WTC11 (cell line): ENCODE measurements at regions not wholly inside any gene's neighbourhood (a gene's known extent, or its start where the extent isn't known, plus 50 kb on each side); places are given as distances from the start of the nearest gene placed in this dataset.

ENCODE experiments used
- CBFB ChIP-seq: sonication (generic); formaldehyde crosslinking; IDR thresholded peaks from 2 replicates; pipeline ENCODE4 v1.8.1; 2022; ENCODE audit warnings: mild to moderate bottlenecking, low read depth, missing genetic modification reagents
- ESRRA ChIP-seq: sonication (generic); formaldehyde crosslinking; IDR thresholded peaks from 2 replicates; pipeline ENCODE4 v1.8.1; 2022; ENCODE audit warnings: mild to moderate bottlenecking, missing genetic modification reagents, borderline replicate concordance
- ETV6 ChIP-seq: sonication (generic); formaldehyde crosslinking; IDR thresholded peaks from 2 replicates; pipeline ENCODE4 v1.8.1; 2022; ENCODE audit warnings: mild to moderate bottlenecking, missing genetic modification reagents
- NR3C1 ChIP-seq: sonication (generic); formaldehyde crosslinking; conservative IDR thresholded peaks from 2 replicates; pipeline ENCODE4 v1.8.1; 2023; ENCODE audit warnings: low read depth, mild to moderate bottlenecking, missing genetic modification reagents
- SOX15 ChIP-seq: fragments of 250-450 bp; sonication (Bioruptor Pico); IDR thresholded peaks from 2 replicates; pipeline ENCODE4 v1.9.0; 2021; ENCODE audit warnings: mild to moderate bottlenecking
- SP1 ChIP-seq: sonication (generic); formaldehyde crosslinking; conservative IDR thresholded peaks from 2 replicates; pipeline ENCODE4 v1.8.1; 2022; ENCODE audit warnings: missing genetic modification reagents
- TCF7 ChIP-seq: sonication (generic); formaldehyde crosslinking; IDR thresholded peaks from 2 replicates; pipeline ENCODE4 v1.8.0; 2022; ENCODE audit warnings: mild to moderate bottlenecking, low read depth, missing genetic modification reagents, moderate library complexity
- TP53 ChIP-seq: sonication (generic); formaldehyde crosslinking; IDR thresholded peaks from 2 replicates; pipeline ENCODE4 v1.8.1; 2023; ENCODE audit warnings: mild to moderate bottlenecking, missing genetic modification reagents
- ZNF121 ChIP-seq: sonication (generic); formaldehyde crosslinking; IDR thresholded peaks from 2 replicates; pipeline ENCODE4 v1.8.0; 2023; ENCODE audit warnings: missing genetic modification reagents
- TF ChIP-seq, protein P1 (sequence below): sonication (generic); formaldehyde crosslinking; conservative IDR thresholded peaks from 2 replicates; pipeline ENCODE4 v1.8.1; 2022; ENCODE audit warnings: mild to moderate bottlenecking, missing genetic modification reagents
- TF ChIP-seq, protein P2 (sequence below): fragments of 200-600 bp; IDR thresholded peaks from 2 replicates; pipeline ENCODE4 v1.8.0; 2022; ENCODE audit warnings: antibody characterized with exemption
- TF ChIP-seq, protein P3 (sequence below): sonication (generic); formaldehyde crosslinking; IDR thresholded peaks from 2 replicates; pipeline ENCODE4 v1.8.0; 2022; ENCODE audit warnings: mild to moderate bottlenecking, missing genetic modification reagents
- TF ChIP-seq, protein P4 (sequence below): sonication (generic); formaldehyde crosslinking; IDR thresholded peaks from 2 replicates; pipeline ENCODE4 v1.8.0; 2022; ENCODE audit warnings: mild to moderate bottlenecking, missing genetic modification reagents
- TF ChIP-seq, protein P5 (sequence below): sonication (generic); formaldehyde crosslinking; IDR thresholded peaks from 2 replicates; pipeline ENCODE4 v1.8.1; 2023; ENCODE audit warnings: mild to moderate bottlenecking, missing genetic modification reagents, borderline replicate concordance

DNA sequence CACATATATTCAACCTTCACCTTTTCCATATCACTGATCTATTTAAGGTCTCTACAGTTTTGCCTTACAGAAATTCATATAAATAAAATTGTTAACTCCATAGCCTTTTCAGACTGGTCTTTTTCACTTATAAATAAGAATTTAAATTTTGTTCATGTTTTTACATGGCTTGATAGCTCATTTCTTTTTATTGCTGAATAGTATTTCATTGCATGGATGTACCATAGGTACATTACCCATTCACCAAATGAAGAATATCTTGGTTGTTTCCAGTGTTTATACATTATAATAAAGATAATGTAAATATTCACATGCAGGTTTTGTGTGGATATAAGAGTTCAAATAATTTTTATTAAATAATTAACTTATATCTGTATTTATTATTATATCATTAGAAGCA, 1765.0 kb downstream of the OTOL1 start:
- TF ChIP-seq ZNF121 (no peak), TCF7 (CRISPR knock-in tag) (no peak), NR3C1 (CRISPR knock-in tag) (no peak), TP53 (CRISPR knock-in tag) (no peak), CBFB (CRISPR knock-in tag) (no peak), SP1 (no peak), SOX15 (CRISPR knock-in tag) (no peak), ESRRA (CRISPR knock-in tag) (no peak), ETV6 (CRISPR knock-in tag) (no peak)
- TF ChIP-seq, protein P1, sequence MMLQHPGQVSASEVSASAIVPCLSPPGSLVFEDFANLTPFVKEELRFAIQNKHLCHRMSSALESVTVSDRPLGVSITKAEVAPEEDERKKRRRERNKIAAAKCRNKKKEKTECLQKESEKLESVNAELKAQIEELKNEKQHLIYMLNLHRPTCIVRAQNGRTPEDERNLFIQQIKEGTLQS = no peak
- TF ChIP-seq, protein P2, sequence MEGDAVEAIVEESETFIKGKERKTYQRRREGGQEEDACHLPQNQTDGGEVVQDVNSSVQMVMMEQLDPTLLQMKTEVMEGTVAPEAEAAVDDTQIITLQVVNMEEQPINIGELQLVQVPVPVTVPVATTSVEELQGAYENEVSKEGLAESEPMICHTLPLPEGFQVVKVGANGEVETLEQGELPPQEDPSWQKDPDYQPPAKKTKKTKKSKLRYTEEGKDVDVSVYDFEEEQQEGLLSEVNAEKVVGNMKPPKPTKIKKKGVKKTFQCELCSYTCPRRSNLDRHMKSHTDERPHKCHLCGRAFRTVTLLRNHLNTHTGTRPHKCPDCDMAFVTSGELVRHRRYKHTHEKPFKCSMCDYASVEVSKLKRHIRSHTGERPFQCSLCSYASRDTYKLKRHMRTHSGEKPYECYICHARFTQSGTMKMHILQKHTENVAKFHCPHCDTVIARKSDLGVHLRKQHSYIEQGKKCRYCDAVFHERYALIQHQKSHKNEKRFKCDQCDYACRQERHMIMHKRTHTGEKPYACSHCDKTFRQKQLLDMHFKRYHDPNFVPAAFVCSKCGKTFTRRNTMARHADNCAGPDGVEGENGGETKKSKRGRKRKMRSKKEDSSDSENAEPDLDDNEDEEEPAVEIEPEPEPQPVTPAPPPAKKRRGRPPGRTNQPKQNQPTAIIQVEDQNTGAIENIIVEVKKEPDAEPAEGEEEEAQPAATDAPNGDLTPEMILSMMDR = no peak
- TF ChIP-seq, protein P3, sequence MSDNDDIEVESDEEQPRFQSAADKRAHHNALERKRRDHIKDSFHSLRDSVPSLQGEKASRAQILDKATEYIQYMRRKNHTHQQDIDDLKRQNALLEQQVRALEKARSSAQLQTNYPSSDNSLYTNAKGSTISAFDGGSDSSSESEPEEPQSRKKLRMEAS = no peak
- TF ChIP-seq, protein P4, sequence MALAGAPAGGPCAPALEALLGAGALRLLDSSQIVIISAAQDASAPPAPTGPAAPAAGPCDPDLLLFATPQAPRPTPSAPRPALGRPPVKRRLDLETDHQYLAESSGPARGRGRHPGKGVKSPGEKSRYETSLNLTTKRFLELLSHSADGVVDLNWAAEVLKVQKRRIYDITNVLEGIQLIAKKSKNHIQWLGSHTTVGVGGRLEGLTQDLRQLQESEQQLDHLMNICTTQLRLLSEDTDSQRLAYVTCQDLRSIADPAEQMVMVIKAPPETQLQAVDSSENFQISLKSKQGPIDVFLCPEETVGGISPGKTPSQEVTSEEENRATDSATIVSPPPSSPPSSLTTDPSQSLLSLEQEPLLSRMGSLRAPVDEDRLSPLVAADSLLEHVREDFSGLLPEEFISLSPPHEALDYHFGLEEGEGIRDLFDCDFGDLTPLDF (CRISPR knock-in tag) = no peak
- TF ChIP-seq, protein P5, sequence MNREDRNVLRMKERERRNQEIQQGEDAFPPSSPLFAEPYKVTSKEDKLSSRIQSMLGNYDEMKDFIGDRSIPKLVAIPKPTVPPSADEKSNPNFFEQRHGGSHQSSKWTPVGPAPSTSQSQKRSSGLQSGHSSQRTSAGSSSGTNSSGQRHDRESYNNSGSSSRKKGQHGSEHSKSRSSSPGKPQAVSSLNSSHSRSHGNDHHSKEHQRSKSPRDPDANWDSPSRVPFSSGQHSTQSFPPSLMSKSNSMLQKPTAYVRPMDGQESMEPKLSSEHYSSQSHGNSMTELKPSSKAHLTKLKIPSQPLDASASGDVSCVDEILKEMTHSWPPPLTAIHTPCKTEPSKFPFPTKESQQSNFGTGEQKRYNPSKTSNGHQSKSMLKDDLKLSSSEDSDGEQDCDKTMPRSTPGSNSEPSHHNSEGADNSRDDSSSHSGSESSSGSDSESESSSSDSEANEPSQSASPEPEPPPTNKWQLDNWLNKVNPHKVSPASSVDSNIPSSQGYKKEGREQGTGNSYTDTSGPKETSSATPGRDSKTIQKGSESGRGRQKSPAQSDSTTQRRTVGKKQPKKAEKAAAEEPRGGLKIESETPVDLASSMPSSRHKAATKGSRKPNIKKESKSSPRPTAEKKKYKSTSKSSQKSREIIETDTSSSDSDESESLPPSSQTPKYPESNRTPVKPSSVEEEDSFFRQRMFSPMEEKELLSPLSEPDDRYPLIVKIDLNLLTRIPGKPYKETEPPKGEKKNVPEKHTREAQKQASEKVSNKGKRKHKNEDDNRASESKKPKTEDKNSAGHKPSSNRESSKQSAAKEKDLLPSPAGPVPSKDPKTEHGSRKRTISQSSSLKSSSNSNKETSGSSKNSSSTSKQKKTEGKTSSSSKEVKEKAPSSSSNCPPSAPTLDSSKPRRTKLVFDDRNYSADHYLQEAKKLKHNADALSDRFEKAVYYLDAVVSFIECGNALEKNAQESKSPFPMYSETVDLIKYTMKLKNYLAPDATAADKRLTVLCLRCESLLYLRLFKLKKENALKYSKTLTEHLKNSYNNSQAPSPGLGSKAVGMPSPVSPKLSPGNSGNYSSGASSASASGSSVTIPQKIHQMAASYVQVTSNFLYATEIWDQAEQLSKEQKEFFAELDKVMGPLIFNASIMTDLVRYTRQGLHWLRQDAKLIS (CRISPR knock-in tag) = no peak
